T follicular helper cell (primary cell): ENCODE measurements at regions not wholly inside any gene's neighbourhood (a gene's known extent, or its start where the extent isn't known, plus 50 kb on each side); places are given as distances from the start of the nearest gene placed in this dataset.

Experiments used
- DNase-seq: peaks from one replicate; pipeline ENCODE4 v3.0.0-alpha.2; 2020; ENCODE audit warnings: low read depth

- DNase-seq, result peak; percentile 23
These were observed 343.4 kb downstream of the MATN1 start for GRCh38 chr1:30379684-30380624.

- no peak for DNase-seq
These were observed 344.3 kb downstream of the MATN1 start for GRCh38 chr1:30378991-30379581.

- DNase-seq, result no peak
These were observed 345.3 kb downstream of the MATN1 start for GRCh38 chr1:30378003-30378596.

- no peak for DNase-seq
These were observed 346.0 kb downstream of the MATN1 start for GRCh38 chr1:30377230-30378002.

GRCh38 chr1:30376054-30376697, 347.2 kb downstream of the MATN1 start:
- DNase-seq, result no peak

- no peak for DNase-seq
These were observed 348.2 kb downstream of the MATN1 start for GRCh38 chr1:30375156-30375555.

GRCh38 chr1:30374400-30375070, 348.9 kb downstream of the MATN1 start:
- DNase-seq, result no peak

- no peak for DNase-seq
These were observed 349.6 kb downstream of the MATN1 start for GRCh38 chr1:30373471-30374399.

GRCh38 chr1:30372792-30373433, 350.5 kb downstream of the MATN1 start:
- no peak for DNase-seq

- DNase-seq, result no peak
These were observed 351.2 kb downstream of the MATN1 start for GRCh38 chr1:30371888-30372791.

- no peak for DNase-seq
These were observed 352.1 kb downstream of the MATN1 start for GRCh38 chr1:30371179-30371788.

- DNase-seq, result no peak
These were observed 354.6 kb downstream of the MATN1 start for GRCh38 chr1:30368651-30369240.

GRCh38 chr1:30366911-30367310, 356.5 kb downstream of the MATN1 start:
- DNase-seq, result no peak

GRCh38 chr1:30366199-30366598, 357.2 kb downstream of the MATN1 start:
- no peak for DNase-seq

- no peak for DNase-seq
These were observed 357.8 kb downstream of the MATN1 start for GRCh38 chr1:30365596-30365995.

GRCh38 chr1:30363031-30363430, 360.4 kb downstream of the MATN1 start:
- DNase-seq, result no peak

- DNase-seq, result no peak
These were observed 360.8 kb downstream of the MATN1 start for GRCh38 chr1:30362603-30362990.
